SK-N-MC (cell line): ENCODE measurements at regions not wholly inside any gene's neighbourhood (a gene's known extent, or its start where the extent isn't known, plus 50 kb on each side); places are given as distances from the start of the nearest gene placed in this dataset.

ENCODE experiments used
- EZH2 ChIP-seq: fragments of 200-600 bp; sonication (generic); IDR thresholded peaks from one replicate; pipeline ENCODE4 v1.6.1; 2017; ENCODE audit warnings: antibody characterized with exemption
- FOXP2 ChIP-seq: optimal IDR thresholded peaks from 2 replicates; pipeline ENCODE3; 2011; ENCODE audit warnings: mild to moderate bottlenecking, moderate library complexity; ENCODE audit not compliant: insufficient read depth; ENCODE audit errors: extremely low read length, control extremely low read depth
- POLR2AphosphoS5 ChIP-seq: IDR thresholded peaks from 2 replicates; pipeline ENCODE4 v1.6.1; 2012; ENCODE audit warnings: mild to moderate bottlenecking, low read depth, low read length, borderline replicate concordance

- TF ChIP-seq POLR2AphosphoS5 (no peak), EZH2 (no peak), FOXP2 (no peak)
Observed at GRCh38 chr6:169310983-169311382, 57.3 kb upstream of the THBS2 start.
